ENCODE measurements at regions not wholly inside any gene's neighbourhood (a gene's known extent, or its start where the extent isn't known, plus 50 kb on each side); places are given as distances from the start of the nearest gene placed in this dataset.

DNA sequence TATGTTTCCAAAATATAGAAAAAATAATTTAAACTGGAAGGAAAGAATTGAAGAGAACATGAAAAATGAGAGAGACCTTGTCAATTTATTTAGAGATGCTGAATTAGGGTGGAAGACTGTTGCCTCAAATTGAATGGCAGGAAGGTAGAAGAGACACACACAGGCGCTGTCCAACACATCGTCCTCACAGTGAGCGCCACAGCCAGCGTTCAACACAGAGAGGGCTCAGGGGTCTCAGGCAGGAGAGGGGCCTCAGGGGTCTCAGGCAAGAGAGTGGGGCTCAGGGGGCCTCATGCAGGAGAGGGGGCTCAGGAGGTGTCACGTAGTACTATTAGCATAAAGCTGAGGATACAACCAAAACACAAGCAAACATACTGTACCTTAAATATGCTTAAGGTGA, 65.7 kb downstream of the TMEM18 start:
- CTCF ChIA-PET: no interaction called here

DNA sequence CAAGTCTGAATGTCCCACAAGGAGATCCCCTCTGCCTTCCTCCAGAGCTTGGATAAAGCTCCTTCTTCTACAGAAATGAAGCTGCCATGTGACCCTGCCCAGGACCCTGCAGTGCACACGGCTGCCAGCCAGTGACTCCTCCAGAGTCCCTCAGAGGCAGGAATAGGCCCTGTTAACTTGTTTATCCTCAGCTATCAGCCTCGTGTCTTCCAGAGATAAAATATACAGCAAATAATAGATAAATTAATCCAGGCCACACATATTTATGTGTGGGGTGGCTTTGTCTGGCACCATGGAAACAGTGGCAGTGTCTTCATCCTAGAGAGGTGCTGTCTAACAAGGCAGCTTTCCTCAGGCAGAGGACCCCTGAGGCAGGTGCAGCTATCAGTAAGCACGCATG, 66.7 kb downstream of the TMEM18 start:
- CTCF ChIA-PET: no interaction called here
- POLR2A ChIA-PET: no interaction called here
- TF ChIP-seq, protein P1, sequence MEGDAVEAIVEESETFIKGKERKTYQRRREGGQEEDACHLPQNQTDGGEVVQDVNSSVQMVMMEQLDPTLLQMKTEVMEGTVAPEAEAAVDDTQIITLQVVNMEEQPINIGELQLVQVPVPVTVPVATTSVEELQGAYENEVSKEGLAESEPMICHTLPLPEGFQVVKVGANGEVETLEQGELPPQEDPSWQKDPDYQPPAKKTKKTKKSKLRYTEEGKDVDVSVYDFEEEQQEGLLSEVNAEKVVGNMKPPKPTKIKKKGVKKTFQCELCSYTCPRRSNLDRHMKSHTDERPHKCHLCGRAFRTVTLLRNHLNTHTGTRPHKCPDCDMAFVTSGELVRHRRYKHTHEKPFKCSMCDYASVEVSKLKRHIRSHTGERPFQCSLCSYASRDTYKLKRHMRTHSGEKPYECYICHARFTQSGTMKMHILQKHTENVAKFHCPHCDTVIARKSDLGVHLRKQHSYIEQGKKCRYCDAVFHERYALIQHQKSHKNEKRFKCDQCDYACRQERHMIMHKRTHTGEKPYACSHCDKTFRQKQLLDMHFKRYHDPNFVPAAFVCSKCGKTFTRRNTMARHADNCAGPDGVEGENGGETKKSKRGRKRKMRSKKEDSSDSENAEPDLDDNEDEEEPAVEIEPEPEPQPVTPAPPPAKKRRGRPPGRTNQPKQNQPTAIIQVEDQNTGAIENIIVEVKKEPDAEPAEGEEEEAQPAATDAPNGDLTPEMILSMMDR (IDR thresholded peaks at IDR 0.05; ENCODE audit: insufficient read depth, low read length, missing control alignments): no peak
- no peak overlapping the region for H3K4me3 ChIP-seq (ENCODE audit: low read depth, low read length)
- no peak for DNase-seq (ENCODE audit: low read depth, low spot score)

More for the DNA sequence above, 65.7 kb downstream of the TMEM18 start:
- POLR2A ChIA-PET: no interaction called here
- no peak for DNase-seq (ENCODE audit: low read depth, low spot score)
- no peak overlapping the region for H3K4me3 ChIP-seq (ENCODE audit: low read depth, low read length)
- TF ChIP-seq, protein P1 (IDR thresholded peaks at IDR 0.05; ENCODE audit: insufficient read depth, low read length, missing control alignments): no peak

- ChIA-PET POLR2A (no interaction called here), CTCF (no interaction called here)
- TF ChIP-seq, protein P1 (IDR thresholded peaks at IDR 0.05; ENCODE audit: insufficient read depth, low read length, missing control alignments): no peak
- no peak for DNase-seq (ENCODE audit: low read depth, low spot score)
- no peak overlapping the region for H3K4me3 ChIP-seq (ENCODE audit: low read depth, low read length)
Observed at GRCh38 chr2:609881-610280, 67.3 kb downstream of the TMEM18 start.

DNA sequence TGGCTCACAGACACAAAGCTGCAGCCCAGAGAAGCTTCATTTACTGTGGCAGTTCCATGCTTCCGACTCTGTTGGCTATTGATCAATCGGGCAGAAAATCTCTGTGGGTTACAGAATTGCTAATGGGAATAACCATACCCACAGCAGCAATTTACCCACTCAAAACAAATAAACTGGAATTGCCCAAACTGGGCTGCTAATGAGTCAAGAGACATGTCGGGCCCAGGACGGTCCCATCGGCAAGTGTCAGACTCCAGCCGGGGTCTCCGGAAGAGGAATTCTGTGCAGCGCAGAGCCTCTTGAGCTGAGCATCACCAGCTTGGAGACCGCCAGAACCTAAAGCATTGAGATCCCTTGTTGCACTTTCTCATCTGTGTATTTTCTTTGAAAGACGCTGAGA, 67.8 kb downstream of the TMEM18 start:
- TF ChIP-seq, protein P1 (IDR thresholded peaks at IDR 0.05; ENCODE audit: insufficient read depth, low read length, missing control alignments): no peak
- H3K4me3 ChIP-seq (ENCODE audit: low read depth, low read length): no peak overlapping the region
- CTCF ChIA-PET: no interaction called here
- DNase-seq (ENCODE audit: low read depth, low spot score): no peak
- POLR2A ChIA-PET: no interaction called here

GRCh38 chr2:608711-609110, 68.5 kb downstream of the TMEM18 start:
- ChIA-PET POLR2A (no interaction called here), CTCF (no interaction called here)
- TF ChIP-seq, protein P1 (IDR thresholded peaks at IDR 0.05; ENCODE audit: insufficient read depth, low read length, missing control alignments): no peak
- no peak for DNase-seq (ENCODE audit: low read depth, low spot score)
- no peak overlapping the region for H3K4me3 ChIP-seq (ENCODE audit: low read depth, low read length)

- H3K4me3 ChIP-seq (ENCODE audit: low read depth, low read length): no peak overlapping the region
- TF ChIP-seq, protein P1 (IDR thresholded peaks at IDR 0.05; ENCODE audit: insufficient read depth, low read length, missing control alignments): no peak
- ChIA-PET POLR2A (no interaction called here), CTCF (no interaction called here)
- DNase-seq (ENCODE audit: low read depth, low spot score): no peak
Observed at GRCh38 chr2:608297-608696, 68.9 kb downstream of the TMEM18 start.
